ENCODE measurements at regions not wholly inside any gene's neighbourhood (a gene's known extent, or its start where the extent isn't known, plus 50 kb on each side); places are given as distances from the start of the nearest gene placed in this dataset.
"Not testable (repeated sequence)": the region's sequence is repeated elsewhere in the genome, so short reads cannot be mapped to it uniquely, and the experiment has no call there.

GRCh38 chr6:27742833-27743573, 169.2 kb downstream of the OR2B2 start:
- Histone ChIP-seq H3K27me3 (peaks cover 0 to 28% (median 1%) of the 10 kb centered on the region in 4 donors), H3K4me3 (no peak overlapping the region), H3K27ac (no peak overlapping the region), H3K36me3 (no peaks in the 10 kb centered on the region), H3K4me1 (no peaks in the 10 kb centered on the region), H3K9me3 (no peaks in the 10 kb centered on the region)
- DNase-seq = no peak
- ATAC-seq = no peak
- TF ChIP-seq CTCF (IDR thresholded peaks at IDR 0.05) = no peak
- no peak for FAIRE-seq
- WGBS, 2 donors = 32 to 46% methylated on average over 10 of the region's 10 CpGs
- intact Hi-C loops (cut with DNase I) = no loop called here

- H3K9me3 ChIP-seq; ATAC-seq; DNase-seq; FAIRE-seq; H3K27ac ChIP-seq; H3K36me3 ChIP-seq; intact Hi-C loops (cut with DNase I); H3K4me1 ChIP-seq; H3K4me3 ChIP-seq: not testable (repeated sequence)
- 78 to 82% methylated on average over 8 of the region's 8 CpGs for WGBS, 2 donors
- peaks cover 0 to 21% (median 5%) of the 10 kb centered on the region in 4 donors for H3K27me3 ChIP-seq
These were observed 172.3 kb downstream of the OR2B2 start for GRCh38 chr6:27739902-27740301.

- DNase-seq (no peak), FAIRE-seq (no peak), ATAC-seq (no peak)
- no peak for TF ChIP-seq CTCF (IDR thresholded peaks at IDR 0.05)
- H3K4me1 ChIP-seq = no peaks in the 10 kb centered on the region
- H3K36me3 ChIP-seq = no peaks in the 10 kb centered on the region
- no peaks in the 10 kb centered on the region for H3K9me3 ChIP-seq
- 85 to 88% methylated on average over 4 of the region's 4 CpGs for WGBS, 2 donors
- intact Hi-C loops (cut with DNase I) = no loop called here
- H3K27ac ChIP-seq = no peak overlapping the region
- H3K4me3 ChIP-seq = no peak overlapping the region
- peaks cover 0 to 20% (median 4%) of the 10 kb centered on the region in 4 donors for H3K27me3 ChIP-seq
These were observed 175.5 kb downstream of the OR2B2 start for GRCh38 chr6:27736686-27737085.

- no peaks in the 10 kb centered on the region for H3K4me1 ChIP-seq
- FAIRE-seq = no peak
These were observed 183.8 kb downstream of the OR2B2 start for GRCh38 chr6:27728442-27728841.

GRCh38 chr6:27726619-27727023, 185.6 kb downstream of the OR2B2 start:
- Histone ChIP-seq H3K4me1 (no peaks in the 10 kb centered on the region), H3K4me3 (no peak overlapping the region), H3K9me3 (no peaks in the 10 kb centered on the region), H3K27me3 (peaks cover 0 to 28% (median 0%) of the 10 kb centered on the region in 4 donors), H3K27ac (no peak overlapping the region), H3K36me3 (no peaks in the 10 kb centered on the region)
- DNase-seq = no peak
- ATAC-seq = no peak
- no peak for FAIRE-seq
- no peak for TF ChIP-seq CTCF (IDR thresholded peaks at IDR 0.05)
- 43 to 48% methylated on average over 10 of the region's 10 CpGs for WGBS, 2 donors
- intact Hi-C loops (cut with DNase I) = no loop called here

More at GRCh38 chr6:27728442-27728841, 183.8 kb downstream of the OR2B2 start:
- peaks cover 0 to 28% (median 0%) of the 10 kb centered on the region in 4 donors for H3K27me3 ChIP-seq
- WGBS, 2 donors = 73 to 75% methylated on average over 16 of the region's 16 CpGs
- no peak for TF ChIP-seq CTCF (IDR thresholded peaks at IDR 0.05)
- no peak overlapping the region for H3K4me3 ChIP-seq
- ATAC-seq (no peak), DNase-seq (no peak)
- H3K27ac ChIP-seq = no peak overlapping the region
- no peaks in the 10 kb centered on the region for H3K9me3 ChIP-seq
- no peaks in the 10 kb centered on the region for H3K36me3 ChIP-seq
- intact Hi-C loops (cut with DNase I) = no loop called here

All from pancreas (tissue), 10 donors.